Lung (tissue), 11 donors: ENCODE measurements at regions not wholly inside any gene's neighbourhood (a gene's known extent, or its start where the extent isn't known, plus 50 kb on each side); places are given as distances from the start of the nearest gene placed in this dataset.
A peak's percentile ranks its signal among the peaks of the same experiment; 100 is the strongest.
"Not testable (repeated sequence)": the region's sequence is repeated elsewhere in the genome, so short reads cannot be mapped to it uniquely, and the experiment has no call there.

Experiments used
- ATAC-seq: fragments of 200-7000 bp; cut with Tn5 transposase; one replicate; pipeline ENCODE4 v1.9.1; 2020; ENCODE audit warnings: moderate number of reproducible peaks; ENCODE audit not compliant: insufficient read depth, low FRiP score
- DNase-seq, 3 donors: peaks; one replicate each; pipeline ENCODE4 v3.0.0-alpha.2; 2013 to 2017
- H3K27ac ChIP-seq, 2 donors: one replicate each; pipeline ENCODE4 v1.5.1; 2013; ENCODE audit warnings: mild to moderate bottlenecking in 2 of 2, moderate library complexity in 2 of 2, control low read depth in 1 of 2, inconsistent platforms in 1 of 2, low read depth in 1 of 2, low read length in 1 of 2
- H3K27me3 ChIP-seq, 3 donors: one replicate each; pipeline ENCODE4 v1.5.1; 2013; ENCODE audit warnings: low read length in 2 of 3; ENCODE audit not compliant: control insufficient read depth in 3 of 3, insufficient read depth in 3 of 3
- H3K36me3 ChIP-seq, 4 donors: one replicate each; pipeline ENCODE4 v1.5.1; 2013; ENCODE audit warnings: low read length in 4 of 4, mild to moderate bottlenecking in 1 of 4, moderate library complexity in 1 of 4; ENCODE audit not compliant: control insufficient read depth in 4 of 4, insufficient read depth in 4 of 4
- H3K4me1 ChIP-seq, 5 donors: one replicate each; pipeline ENCODE4 v1.5.1; 2013; ENCODE audit warnings: low read length in 5 of 5, mild to moderate bottlenecking in 2 of 5, moderate library complexity in 1 of 5; ENCODE audit not compliant: control insufficient read depth in 5 of 5, insufficient read depth in 5 of 5
- H3K4me3 ChIP-seq: one replicate; pipeline ENCODE4 v1.5.1; 2013; ENCODE audit warnings: mild to moderate bottlenecking, control low read depth, moderate library complexity
- H3K9ac ChIP-seq, 2 donors: one replicate each; pipeline ENCODE4 v1.5.1; 2013; ENCODE audit warnings: low read length in 2 of 2, control low read depth in 1 of 2; ENCODE audit not compliant: insufficient read depth in 1 of 2
- H3K9me3 ChIP-seq, 4 donors: one replicate each; pipeline ENCODE4 v1.5.1; 2013; ENCODE audit warnings: low read length in 3 of 4, mild to moderate bottlenecking in 1 of 4, moderate library complexity in 1 of 4; ENCODE audit not compliant: control insufficient read depth in 4 of 4, insufficient read depth in 3 of 4
- WGBS, 2 donors: extraction: QIAGEN DNeasy Blood & Tissue Kit; methylation state at CpG; one replicate each; pipeline ENCODE4 v1.1.7; 2013; 5-methylcytosine and 5-hydroxymethylcytosine counted together
- TF ChIP-seq, protein P1 (sequence below): IDR thresholded peaks from 2 replicates; pipeline ENCODE4 v1.5.1; 2012; ENCODE audit warnings: mild to moderate bottlenecking; ENCODE audit errors: control extremely low read depth, extremely low read depth
- donor health status: control.
- donor health status: control.
- donor health status: Bipolar disorder and iron deficiency.
- donor health status: healthy.
- donor health status: DM: yes; HTN: yes; CAD: no.

DNA sequence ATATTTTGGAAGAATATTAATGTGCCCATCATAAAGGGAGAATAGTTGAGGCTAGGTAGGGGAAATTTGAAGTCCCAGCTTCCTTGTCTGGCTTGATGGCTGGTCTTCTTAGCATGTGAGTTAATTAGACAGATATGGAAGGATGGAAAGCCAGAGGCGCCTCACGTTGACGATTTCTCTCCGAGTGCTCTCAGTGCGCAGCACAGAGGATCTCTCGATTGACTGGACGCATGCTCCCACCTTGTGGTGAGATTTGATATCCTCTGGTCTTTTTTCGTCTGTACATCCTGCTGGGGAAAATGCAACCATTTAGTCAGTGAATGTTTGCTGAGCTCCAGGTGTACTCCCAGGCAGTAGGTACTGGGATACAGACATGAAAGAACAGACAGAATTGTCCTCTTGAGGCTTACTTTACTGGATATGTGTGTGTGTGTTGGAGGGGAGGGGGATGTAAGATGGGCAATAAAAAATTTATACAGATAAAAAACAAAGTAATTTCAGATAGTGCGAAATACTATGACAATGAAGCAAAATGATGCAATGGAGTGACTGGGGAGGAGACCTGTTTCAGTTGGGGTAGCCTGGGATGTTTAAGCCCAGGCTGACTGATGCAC, 66.9 kb upstream of the ZNG1B start:
- no peaks in the 10 kb centered on the region for H3K36me3 ChIP-seq
- no peak overlapping the region for H3K9ac ChIP-seq
- no peaks in the 10 kb centered on the region for H3K27me3 ChIP-seq
- no peaks in the 10 kb centered on the region for H3K4me1 ChIP-seq
- no peak overlapping the region for H3K27ac ChIP-seq
- TF ChIP-seq, protein P1, sequence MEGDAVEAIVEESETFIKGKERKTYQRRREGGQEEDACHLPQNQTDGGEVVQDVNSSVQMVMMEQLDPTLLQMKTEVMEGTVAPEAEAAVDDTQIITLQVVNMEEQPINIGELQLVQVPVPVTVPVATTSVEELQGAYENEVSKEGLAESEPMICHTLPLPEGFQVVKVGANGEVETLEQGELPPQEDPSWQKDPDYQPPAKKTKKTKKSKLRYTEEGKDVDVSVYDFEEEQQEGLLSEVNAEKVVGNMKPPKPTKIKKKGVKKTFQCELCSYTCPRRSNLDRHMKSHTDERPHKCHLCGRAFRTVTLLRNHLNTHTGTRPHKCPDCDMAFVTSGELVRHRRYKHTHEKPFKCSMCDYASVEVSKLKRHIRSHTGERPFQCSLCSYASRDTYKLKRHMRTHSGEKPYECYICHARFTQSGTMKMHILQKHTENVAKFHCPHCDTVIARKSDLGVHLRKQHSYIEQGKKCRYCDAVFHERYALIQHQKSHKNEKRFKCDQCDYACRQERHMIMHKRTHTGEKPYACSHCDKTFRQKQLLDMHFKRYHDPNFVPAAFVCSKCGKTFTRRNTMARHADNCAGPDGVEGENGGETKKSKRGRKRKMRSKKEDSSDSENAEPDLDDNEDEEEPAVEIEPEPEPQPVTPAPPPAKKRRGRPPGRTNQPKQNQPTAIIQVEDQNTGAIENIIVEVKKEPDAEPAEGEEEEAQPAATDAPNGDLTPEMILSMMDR, result peak; percentile 71
- peak; percentile 79 to 85 (median 83) for DNase-seq
- 13% methylated on average over 9 of the region's 9 CpGs for WGBS, 2 donors
- H3K4me3 ChIP-seq, result no peak overlapping the region
- peak; percentile 87 for ATAC-seq
- no peaks in the 10 kb centered on the region for H3K9me3 ChIP-seq

DNA sequence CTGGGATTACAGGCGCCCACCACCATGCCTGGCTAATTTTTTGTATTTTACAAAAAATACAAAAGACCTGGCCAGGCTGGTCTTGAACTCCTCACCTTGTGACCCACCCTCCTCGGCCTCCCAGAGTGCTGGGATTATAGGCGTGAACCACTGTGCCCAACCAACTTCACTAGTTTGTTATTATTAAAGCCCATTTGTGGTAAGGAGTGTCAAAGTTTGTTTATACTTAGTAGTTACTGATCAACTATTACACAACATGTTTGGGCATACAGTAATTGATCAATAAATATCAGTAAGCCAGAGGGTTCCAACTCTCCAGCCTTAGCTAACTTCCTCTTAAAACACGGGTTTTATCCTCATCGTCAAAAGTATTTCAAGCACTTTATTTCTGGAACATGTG, 67.5 kb upstream of the ZNG1B start:
- Histone ChIP-seq H3K4me1 (no peaks in the 10 kb centered on the region), H3K4me3 (no peak overlapping the region), H3K36me3 (no peaks in the 10 kb centered on the region), H3K9me3 (no peaks in the 10 kb centered on the region), H3K9ac (no peak overlapping the region), H3K27me3 (no peaks in the 10 kb centered on the region), H3K27ac (no peak overlapping the region)
- no peak for DNase-seq
- WGBS, 2 donors, result 53 to 66% methylated on average over 5 of the region's 5 CpGs
- TF ChIP-seq, protein P1, result no peak
- ATAC-seq, result no peak

- ATAC-seq, H3K36me3 ChIP-seq, H3K27me3 ChIP-seq, H3K4me3 ChIP-seq, H3K9me3 ChIP-seq, H3K27ac ChIP-seq, H3K9ac ChIP-seq, H3K4me1 ChIP-seq, DNase-seq: not testable (repeated sequence)
Observed at GRCh38 chr2:113368581-113368980, 68.9 kb upstream of the ZNG1B start.

- not testable (repeated sequence) for H3K9ac ChIP-seq, H3K4me3 ChIP-seq, H3K36me3 ChIP-seq, H3K4me1 ChIP-seq, H3K27ac ChIP-seq, ATAC-seq, H3K9me3 ChIP-seq, H3K27me3 ChIP-seq, DNase-seq
- WGBS, 2 donors, result 79 to 80% methylated on average over 4 of the region's 4 CpGs
Observed at GRCh38 chr2:113366821-113367220, 70.7 kb upstream of the ZNG1B start.

GRCh38 chr2:113365791-113366190, 71.7 kb upstream of the ZNG1B start:
- H3K4me3 ChIP-seq, H3K9me3 ChIP-seq, H3K36me3 ChIP-seq, H3K4me1 ChIP-seq, H3K9ac ChIP-seq, DNase-seq, H3K27me3 ChIP-seq: not testable (repeated sequence)
- peak overlapping the region in 1 of 2 donors; percentile 37 for H3K27ac ChIP-seq
- peak; percentile 40 for ATAC-seq
- WGBS, 2 donors, result 44 to 47% methylated on average over 2 of the region's 2 CpGs

DNA sequence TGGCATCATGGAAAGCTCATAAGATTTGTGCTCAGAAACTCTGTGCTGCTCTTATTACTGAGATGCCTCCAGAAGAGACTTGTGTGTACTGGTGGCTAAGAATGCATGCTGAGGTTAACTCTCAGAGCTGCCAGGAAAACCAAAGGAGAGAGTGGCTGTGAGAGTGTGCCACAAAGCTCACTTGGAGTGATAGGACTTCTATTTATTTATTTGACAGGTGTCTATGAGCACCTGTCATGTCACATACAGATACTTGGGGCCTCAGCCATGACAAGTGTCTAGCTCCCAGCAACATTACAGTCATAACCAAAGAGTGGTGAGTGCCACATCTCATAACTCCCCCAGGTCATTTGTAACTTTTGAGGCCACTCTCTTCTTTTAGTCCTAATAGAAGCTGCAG, 72.2 kb upstream of the ZNG1B start:
- not testable (repeated sequence) for H3K27me3 ChIP-seq, ATAC-seq, H3K9me3 ChIP-seq, H3K9ac ChIP-seq, H3K4me1 ChIP-seq, H3K4me3 ChIP-seq, H3K36me3 ChIP-seq, DNase-seq
- H3K27ac ChIP-seq, result peak overlapping the region in 1 of 2 donors; percentile 17
